Ishikawa (cell line): ENCODE measurements at regions not wholly inside any gene's neighbourhood (a gene's known extent, or its start where the extent isn't known, plus 50 kb on each side); places are given as distances from the start of the nearest gene placed in this dataset.

Source experiments
- CEBPB ChIP-seq: IDR thresholded peaks from 2 replicates; pipeline ENCODE4 v1.6.1; 2012
- CREB1 ChIP-seq: IDR thresholded peaks from 2 replicates; pipeline ENCODE4 v1.6.1; 2012; ENCODE audit warnings: low read depth
- EGR1 ChIP-seq: IDR thresholded peaks from 2 replicates; pipeline ENCODE4 v1.6.1; 2012
- EP300 ChIP-seq: IDR thresholded peaks from 2 replicates; pipeline ENCODE4 v1.6.1; 2012; ENCODE audit warnings: borderline replicate concordance
- FOXM1 ChIP-seq: IDR thresholded peaks from 2 replicates; pipeline ENCODE4 v1.6.1; 2012; ENCODE audit warnings: low read depth, borderline replicate concordance
- MAX ChIP-seq: IDR thresholded peaks from 2 replicates; pipeline ENCODE4 v1.6.1; 2012
- NFIC ChIP-seq: IDR thresholded peaks from 2 replicates; pipeline ENCODE4 v1.6.1; 2012
- RAD21 ChIP-seq: IDR thresholded peaks from 2 replicates; pipeline ENCODE4 v1.6.1; 2012; ENCODE audit warnings: low read depth
- REST ChIP-seq: IDR thresholded peaks from 2 replicates; pipeline ENCODE4 v1.6.1; 2012; ENCODE audit warnings: low read depth, mild to moderate bottlenecking
- TAF1 ChIP-seq: IDR thresholded peaks from 2 replicates; pipeline ENCODE4 v1.6.1; 2012; ENCODE audit warnings: low read depth, mild to moderate bottlenecking
- TCF12 ChIP-seq: IDR thresholded peaks from 2 replicates; pipeline ENCODE4 v1.6.1; 2012; ENCODE audit warnings: low read depth
- TEAD4 ChIP-seq: IDR thresholded peaks from 2 replicates; pipeline ENCODE4 v1.6.1; 2012
- USF1 ChIP-seq: IDR thresholded peaks from 2 replicates; pipeline ENCODE4 v1.6.1; 2012
- YY1 ChIP-seq: IDR thresholded peaks from 2 replicates; pipeline ENCODE4 v1.6.1; 2012; ENCODE audit warnings: low read depth
- ZBTB7A ChIP-seq: IDR thresholded peaks from 2 replicates; pipeline ENCODE4 v1.6.1; 2012; ENCODE audit warnings: low read depth

- no peak for TF ChIP-seq EGR1
These were observed 251.7 kb upstream of the TBL1XR1 start for GRCh38 chr3:177448987-177449359.

GRCh38 chr3:177449360-177450006, 252.2 kb upstream of the TBL1XR1 start:
- TF ChIP-seq CEBPB (peak; percentile 99), USF1 (no peak), CREB1 (peak; percentile 32; the same call in 1 of the 2 replicates), FOXM1 (peak; percentile 28; the same call in 1 of the 2 replicates), NFIC (peak; percentile 17; the same call in 1 of the 2 replicates), RAD21 (peak; percentile 2; the same call in 1 of the 2 replicates), EP300 (peak; percentile 68), MAX (peak; percentile 24; the same call in 1 of the 2 replicates), TCF12 (peak; percentile 59; the same call in 1 of the 2 replicates), TAF1 (no peak), TEAD4 (peak; percentile 35; the same call in 1 of the 2 replicates), EGR1 (no peak)

GRCh38 chr3:177451301-177451750, 254.0 kb upstream of the TBL1XR1 start:
- TF ChIP-seq YY1, result no peak
- TF ChIP-seq NFIC, result no peak
- TF ChIP-seq RAD21, result no peak

GRCh38 chr3:177451864-177452830, 254.9 kb upstream of the TBL1XR1 start:
- TF ChIP-seq CEBPB (peak; percentile 51; the same call in 1 of the 2 replicates), NFIC (0 out of 2 replicates have a peak, but pooled peaks have one; percentile 16), TEAD4 (no peak), MAX (no peak), EP300 (0 out of 2 replicates have a peak, but pooled peaks have one; percentile 10)

GRCh38 chr3:177452831-177453450, 255.7 kb upstream of the TBL1XR1 start:
- TF ChIP-seq USF1 (no peak), EP300 (no peak), TAF1 (no peak), TCF12 (no peak), CEBPB (no peak; the same call in 1 of the 2 replicates), RAD21 (no peak), CREB1 (no peak), REST (no peak), YY1 (no peak), MAX (no peak), EGR1 (no peak), NFIC (no peak), TEAD4 (no peak), ZBTB7A (no peak), FOXM1 (no peak)

GRCh38 chr3:177453451-177453844, 256.2 kb upstream of the TBL1XR1 start:
- TF ChIP-seq CEBPB, result no peak
- no peak for TF ChIP-seq EP300
- TF ChIP-seq TEAD4, result no peak
- TF ChIP-seq MAX, result no peak
- no peak for TF ChIP-seq RAD21
- no peak for TF ChIP-seq EGR1
- no peak for TF ChIP-seq TCF12
- TF ChIP-seq REST, result no peak
- no peak for TF ChIP-seq FOXM1
- no peak for TF ChIP-seq CREB1
- no peak for TF ChIP-seq USF1
- no peak for TF ChIP-seq TAF1
- TF ChIP-seq NFIC, result no peak
- TF ChIP-seq ZBTB7A, result no peak
